K562 (cell line): ENCODE measurements at regions not wholly inside any gene's neighbourhood (a gene's known extent, or its start where the extent isn't known, plus 50 kb on each side); places are given as distances from the start of the nearest gene placed in this dataset.
A peak's percentile ranks its signal among the peaks of the same experiment; 100 is the strongest.

ENCODE experiments used
- ATAC-seq: fragments of 200-7000 bp; cut with Tn5 transposase; 3 replicates; pipeline ENCODE4 v1.9.1; 2020; ENCODE audit warnings: moderate library complexity
- BruUV-seq: library from RNA; stranded (reverse); fragments of 400-500 nt; replicated peaks from 2 replicates; lab custom pipeline; 2021; lab: Mats Ljungman, UMichigan
- CTCF ChIA-PET: fragments of 300-600 bp; formaldehyde crosslinking; extraction: SDS; loops from one replicate; lab custom pipeline; 2021; ENCODE audit warnings: low intra/inter-chr PET ratio; lab: Yijun Ruan, JAX
- POLR2A ChIA-PET: fragments of 300-600, 350-650 bp; sonication (Branson Sonifier 250); formaldehyde crosslinking; extraction: SDS; loops from one replicate; lab custom pipeline; 2021; ENCODE audit warnings: antibody characterized with exemption, inconsistent platforms; lab: Yijun Ruan, JAX
- DNase-seq, 4 experiments: peaks; one replicate each; pipeline versions ENCODE4 v3.0.0 to v3.0.0-alpha.2; 2011 to 2018; ENCODE audit warnings: low spot score in 3 of 4, mixed read lengths in 3 of 4; ENCODE audit errors: extremely low read depth in 1 of 4
- FAIRE-seq: peaks from 2 replicates; lab custom pipeline; 2011; peaks lifted over from hg19 to GRCh38; lab: Jason Lieb, UNC
- H2AFZ ChIP-seq: 2 replicates; pipeline ENCODE4 v1.6.0; 2011; ENCODE audit warnings: low read depth, low read length, control low read depth, inconsistent platforms
- H3K27ac ChIP-seq: fragments of 200-600 bp; 3 replicates; pipeline ENCODE4 v1.8.0; 2011; ENCODE audit warnings: low read depth, mild to moderate bottlenecking, control low read depth, inconsistent platforms, low read length, moderate library complexity, mixed read lengths; ENCODE audit errors: extremely low read depth
- H3K27me3 ChIP-seq, 2 experiments: fragments of 300-600 bp in 1 of 2; 2 replicates in 1 of 2; 3 replicates in 1 of 2; pipeline versions ENCODE4 v1.6.0 to v1.8.0; 2011; ENCODE audit warnings: inconsistent platforms in 2 of 2, low read length in 2 of 2, mild to moderate bottlenecking in 1 of 2, mixed read lengths in 1 of 2, moderate library complexity in 1 of 2; ENCODE audit not compliant: control insufficient read depth in 2 of 2, insufficient read depth in 2 of 2
- H3K36me3 ChIP-seq: fragments of 300-600 bp; 3 replicates; pipeline ENCODE4 v1.8.0; 2011; ENCODE audit warnings: mild to moderate bottlenecking, low read length, inconsistent platforms; ENCODE audit not compliant: control insufficient read depth, insufficient read depth
- H3K4me1 ChIP-seq, 2 experiments: fragments of 200-600 bp in 1 of 2; replicated peaks in 1 of 2; 2 replicates in 1 of 2; 3 replicates in 1 of 2; pipeline versions ENCODE4 v1.5.1 to v1.8.0; 2011; ENCODE audit warnings: inconsistent platforms in 2 of 2, low read length in 2 of 2, mild to moderate bottlenecking in 1 of 2, mixed read lengths in 1 of 2, moderate library complexity in 1 of 2; ENCODE audit not compliant: control insufficient read depth in 2 of 2, insufficient read depth in 2 of 2
- H3K4me2 ChIP-seq: 2 replicates; pipeline ENCODE4 v1.6.1; 2011; ENCODE audit warnings: low read length, control low read depth, inconsistent platforms, mixed read lengths; ENCODE audit not compliant: insufficient read depth
- H3K4me3 ChIP-seq: fragments of 200-600 bp; sonication (generic), shearing (Covaris generic); 2 replicates; pipeline ENCODE4 v1.5.1; 2016; ENCODE audit warnings: control low read depth, inconsistent platforms
- H3K79me2 ChIP-seq: fragments of 200-600 bp; 3 replicates; pipeline ENCODE4 v1.8.0; 2011; ENCODE audit warnings: low read length, inconsistent platforms; ENCODE audit not compliant: control insufficient read depth, insufficient read depth
- H3K9ac ChIP-seq, 2 experiments: 2 replicates each; pipeline versions ENCODE4 v1.6.0 to v1.6.1; 2011; ENCODE audit warnings: low read depth in 2 of 2, low read length in 2 of 2, control low read depth in 1 of 2, inconsistent platforms in 1 of 2, mild to moderate bottlenecking in 1 of 2, mixed read lengths in 1 of 2; ENCODE audit not compliant: insufficient read depth in 1 of 2
- H3K9me1 ChIP-seq: one replicate; pipeline ENCODE4 v1.6.0; 2011; ENCODE audit warnings: inconsistent platforms, mild to moderate bottlenecking, low read length, moderate library complexity; ENCODE audit not compliant: control insufficient read depth, insufficient read depth
- H3K9me3 ChIP-seq: replicated peaks from 2 replicates; pipeline ENCODE4 v1.5.1; 2011; ENCODE audit warnings: low read depth, low read length, inconsistent platforms; ENCODE audit not compliant: control insufficient read depth, insufficient read depth
- H4K20me1 ChIP-seq: replicated peaks from 2 replicates; pipeline ENCODE4 v1.6.1; 2011; ENCODE audit warnings: low read length, inconsistent platforms, mixed read lengths; ENCODE audit not compliant: control insufficient read depth, insufficient read depth
- CCAR2 ChIP-seq: fragments of 200-400 bp; formaldehyde crosslinking; IDR thresholded peaks from 2 replicates; pipeline ENCODE4 v1.6.1; 2017; ENCODE audit warnings: mild to moderate bottlenecking, low read depth, low read length
- ERF ChIP-seq: fragments of 450-650 bp; formaldehyde crosslinking; IDR thresholded peaks from 2 replicates; pipeline ENCODE4 v1.4.0; 2020; ENCODE audit warnings: mild to moderate bottlenecking, mixed read lengths
- GATA2 ChIP-seq: sonication (generic); formaldehyde crosslinking; IDR thresholded peaks from 2 replicates; pipeline ENCODE4 v1.4.0; 2020; ENCODE audit warnings: mild to moderate bottlenecking, missing genetic modification reagents
- HNRNPLL ChIP-seq: fragments of 200-400 bp; formaldehyde crosslinking; IDR thresholded peaks from 2 replicates; pipeline ENCODE4 v1.6.1; 2017; ENCODE audit warnings: low read length, low read depth, mild to moderate bottlenecking; ENCODE audit not compliant: poor library complexity, severe bottlenecking
- NONO ChIP-seq, 2 experiments: fragments of 200-400 bp in 1 of 2; fragments of 450-650 bp in 1 of 2; formaldehyde crosslinking in 1 of 2; IDR thresholded peaks; 2 replicates each; pipeline ENCODE4 v1.6.1; 2017; ENCODE audit warnings: low read depth in 2 of 2, mild to moderate bottlenecking in 2 of 2, moderate library complexity in 2 of 2, low read length in 1 of 2
- RBM34 ChIP-seq: fragments of 200-400 bp; formaldehyde crosslinking; IDR thresholded peaks from 2 replicates; pipeline ENCODE4 v1.6.1; 2018; ENCODE audit warnings: low read length, borderline replicate concordance; ENCODE audit not compliant: insufficient read depth
- TAL1 ChIP-seq: fragments of 450-650 bp; IDR thresholded peaks from 2 replicates; pipeline ENCODE4 v1.6.1; 2016; ENCODE audit warnings: mild to moderate bottlenecking
- ZNF384 ChIP-seq: IDR thresholded peaks from 2 replicates; pipeline ENCODE4 v1.6.1; 2012; ENCODE audit warnings: low read depth, low read length, improper control_type of control experiment
- ZNF583 ChIP-seq: fragments of 250-450 bp; sonication (Bioruptor Pico); IDR thresholded peaks from 2 replicates; pipeline ENCODE4 v1.4.0; 2020
- WGBS: fragments of 100-300 bp; shearing (Covaris generic); methylation state at CpG from one replicate; pipeline ENCODE4 v1.1.6; 2016; ENCODE audit warnings: low coverage, mixed read lengths; ENCODE audit not compliant: insufficient coverage; ENCODE audit errors: missing lambda C conversion rate; 5-methylcytosine and 5-hydroxymethylcytosine counted together
- in situ Hi-C: fragments of 300-500 bp; cut with MboI; formaldehyde crosslinking; loops from 4 replicates; pipeline ENCODE4 v1.15.0; 2018; ENCODE audit warnings: inconsistent platforms, mixed read lengths
- intact Hi-C: fragments of 100-400 bp; cut with micrococcal nuclease; formaldehyde crosslinking; loops from 2 replicates; pipeline ENCODE4 v1.14.2; 2022
- TF ChIP-seq, protein P1 (sequence below): fragments of 250-450 bp; sonication (Bioruptor Pico); IDR thresholded peaks from 2 replicates; pipeline ENCODE4 v1.8.0; 2022; ENCODE audit warnings: moderate library complexity, mild to moderate bottlenecking, inconsistent platforms
- TF ChIP-seq, protein P2 (sequence below), 3 experiments: IDR thresholded peaks in 2 of 3; conservative IDR thresholded peaks in 1 of 3; 2 replicates each; pipeline ENCODE4 v1.5.1; 2011 to 2012; ENCODE audit warnings: low read length in 3 of 3, mild to moderate bottlenecking in 3 of 3, control low read depth in 2 of 3, improper control_type of control experiment in 1 of 3, inconsistent platforms in 1 of 3, low read depth in 1 of 3, mixed read lengths in 1 of 3, moderate library complexity in 1 of 3; ENCODE audit not compliant: insufficient read depth in 2 of 3
- TF ChIP-seq, protein P3 (sequence below): sonication (generic); formaldehyde crosslinking; IDR thresholded peaks from 2 replicates; pipeline ENCODE4 v1.8.0; 2022; ENCODE audit warnings: missing genetic modification reagents, mild to moderate bottlenecking, borderline replicate concordance
- TF ChIP-seq, protein P4 (sequence below): IDR thresholded peaks from 2 replicates; pipeline ENCODE4 v1.6.1; 2011; ENCODE audit not compliant: insufficient read length; ENCODE audit errors: extremely low read depth
- TF ChIP-seq, protein P5 (sequence below): fragments of 250-450 bp; sonication (Bioruptor Pico); IDR thresholded peaks from 2 replicates; pipeline ENCODE4 v1.4.0; 2020; ENCODE audit warnings: mild to moderate bottlenecking, moderate library complexity

DNA sequence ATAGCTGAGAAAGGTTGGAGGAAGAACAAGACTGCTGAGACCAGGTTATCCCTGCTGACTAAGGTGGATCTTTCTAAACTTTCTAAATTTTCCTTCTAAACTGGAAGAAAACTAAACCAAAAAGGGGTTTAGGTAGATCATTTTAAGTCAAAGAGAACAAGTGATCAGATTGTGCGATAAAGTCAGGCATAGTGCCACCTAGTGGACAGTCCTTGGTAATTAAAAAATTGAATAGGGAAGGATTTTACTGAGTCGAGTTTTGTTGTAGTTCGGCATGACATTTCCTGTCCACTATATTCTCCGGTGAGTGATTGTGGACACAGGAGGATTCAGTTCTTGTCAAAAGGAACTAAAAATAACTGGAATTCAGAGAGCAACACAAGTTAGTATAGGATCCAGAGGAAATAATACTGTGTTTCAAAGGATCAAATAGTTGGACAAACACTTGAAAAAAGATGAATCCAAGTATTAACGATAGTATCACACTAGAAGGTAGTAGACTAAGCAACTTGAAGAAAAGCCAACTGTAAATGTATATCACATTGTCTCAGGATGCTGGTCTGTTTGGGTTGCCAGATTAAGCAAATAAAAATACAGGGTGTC is 1236.4 kb downstream of the FAM181B start (continued):
- TF ChIP-seq, protein P1, sequence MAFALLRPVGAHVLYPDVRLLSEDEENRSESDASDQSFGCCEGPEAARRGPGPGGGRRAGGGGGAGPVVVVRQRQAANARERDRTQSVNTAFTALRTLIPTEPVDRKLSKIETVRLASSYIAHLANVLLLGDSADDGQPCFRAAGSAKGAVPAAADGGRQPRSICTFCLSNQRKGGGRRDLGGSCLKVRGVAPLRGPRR (CRISPR knock-in tag): no peak
- TF ChIP-seq HNRNPLL (no peak), ERF (no peak), GATA2 (CRISPR knock-in tag) (0 out of 2 replicates have a peak, but pooled peaks have one; percentile 41)
- TF ChIP-seq, protein P2, sequence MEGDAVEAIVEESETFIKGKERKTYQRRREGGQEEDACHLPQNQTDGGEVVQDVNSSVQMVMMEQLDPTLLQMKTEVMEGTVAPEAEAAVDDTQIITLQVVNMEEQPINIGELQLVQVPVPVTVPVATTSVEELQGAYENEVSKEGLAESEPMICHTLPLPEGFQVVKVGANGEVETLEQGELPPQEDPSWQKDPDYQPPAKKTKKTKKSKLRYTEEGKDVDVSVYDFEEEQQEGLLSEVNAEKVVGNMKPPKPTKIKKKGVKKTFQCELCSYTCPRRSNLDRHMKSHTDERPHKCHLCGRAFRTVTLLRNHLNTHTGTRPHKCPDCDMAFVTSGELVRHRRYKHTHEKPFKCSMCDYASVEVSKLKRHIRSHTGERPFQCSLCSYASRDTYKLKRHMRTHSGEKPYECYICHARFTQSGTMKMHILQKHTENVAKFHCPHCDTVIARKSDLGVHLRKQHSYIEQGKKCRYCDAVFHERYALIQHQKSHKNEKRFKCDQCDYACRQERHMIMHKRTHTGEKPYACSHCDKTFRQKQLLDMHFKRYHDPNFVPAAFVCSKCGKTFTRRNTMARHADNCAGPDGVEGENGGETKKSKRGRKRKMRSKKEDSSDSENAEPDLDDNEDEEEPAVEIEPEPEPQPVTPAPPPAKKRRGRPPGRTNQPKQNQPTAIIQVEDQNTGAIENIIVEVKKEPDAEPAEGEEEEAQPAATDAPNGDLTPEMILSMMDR (IDR thresholded peaks at IDR 0.05 in 2 of 3, conservative IDR thresholded peaks at IDR 0.05 in 1 of 3; ENCODE audit: insufficient read depth in 2 of 3, low read depth in 1 of 3, low read length in 3 of 3): peak in 2 of 3 experiments; percentile 49 to 53; a peak in 3 of 6 replicates
- TF ChIP-seq, protein P3, sequence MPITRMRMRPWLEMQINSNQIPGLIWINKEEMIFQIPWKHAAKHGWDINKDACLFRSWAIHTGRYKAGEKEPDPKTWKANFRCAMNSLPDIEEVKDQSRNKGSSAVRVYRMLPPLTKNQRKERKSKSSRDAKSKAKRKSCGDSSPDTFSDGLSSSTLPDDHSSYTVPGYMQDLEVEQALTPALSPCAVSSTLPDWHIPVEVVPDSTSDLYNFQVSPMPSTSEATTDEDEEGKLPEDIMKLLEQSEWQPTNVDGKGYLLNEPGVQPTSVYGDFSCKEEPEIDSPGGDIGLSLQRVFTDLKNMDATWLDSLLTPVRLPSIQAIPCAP: no peak

DNA sequence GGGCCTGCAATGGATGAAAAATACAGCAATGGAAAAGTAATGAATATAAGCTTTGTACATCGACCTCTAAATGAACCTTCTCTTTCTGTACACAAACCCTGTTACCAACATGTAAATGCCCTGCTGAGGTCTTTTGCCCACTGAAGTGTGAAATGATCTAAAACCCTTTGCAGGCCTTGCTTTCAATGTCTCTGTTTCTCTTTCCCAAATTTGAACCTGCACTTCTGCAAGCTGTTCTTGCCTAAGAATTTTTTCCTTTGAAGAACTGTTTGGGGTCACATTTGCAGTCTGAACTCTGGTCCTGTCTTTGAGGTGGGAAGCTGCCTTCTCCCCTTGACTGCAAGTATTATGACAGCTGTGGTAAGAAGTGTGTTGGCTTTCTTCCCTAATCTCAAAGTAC is 1237.1 kb downstream of the FAM181B start:
- Histone ChIP-seq H3K9ac (no peak overlapping the region), H3K4me1 (no peaks in the 10 kb centered on the region), H2AFZ (no peak overlapping the region), H3K36me3 (no peaks in the 10 kb centered on the region), H3K79me2 (no peaks in the 10 kb centered on the region), H3K4me3 (no peak overlapping the region), H3K9me1 (no peaks in the 10 kb centered on the region), H4K20me1 (no peaks in the 10 kb centered on the region), H3K27me3 (no peaks in the 10 kb centered on the region), H3K27ac (no peak overlapping the region), H3K9me3 (0 out of 2 replicates have a peak, but pooled peaks cover 2% of the 10 kb centered on the region), H3K4me2 (no peak overlapping the region)
- FAIRE-seq (no peak), DNase-seq (no peak), ATAC-seq (no peak)
- BruUV-seq: no TSS peak
- ChIA-PET POLR2A (no interaction called here), CTCF (no interaction called here)
- in situ Hi-C loops: no loop called here
- 13% methylated on average over 1 of the region's 1 CpG for WGBS
- intact Hi-C loops: no loop called here
- TF ChIP-seq, protein P4, sequence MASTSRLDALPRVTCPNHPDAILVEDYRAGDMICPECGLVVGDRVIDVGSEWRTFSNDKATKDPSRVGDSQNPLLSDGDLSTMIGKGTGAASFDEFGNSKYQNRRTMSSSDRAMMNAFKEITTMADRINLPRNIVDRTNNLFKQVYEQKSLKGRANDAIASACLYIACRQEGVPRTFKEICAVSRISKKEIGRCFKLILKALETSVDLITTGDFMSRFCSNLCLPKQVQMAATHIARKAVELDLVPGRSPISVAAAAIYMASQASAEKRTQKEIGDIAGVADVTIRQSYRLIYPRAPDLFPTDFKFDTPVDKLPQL: no peak
- no peak for TF ChIP-seq TAL1
- no peak for TF ChIP-seq CCAR2
- TF ChIP-seq ZNF384: no peak
- TF ChIP-seq, protein P5, sequence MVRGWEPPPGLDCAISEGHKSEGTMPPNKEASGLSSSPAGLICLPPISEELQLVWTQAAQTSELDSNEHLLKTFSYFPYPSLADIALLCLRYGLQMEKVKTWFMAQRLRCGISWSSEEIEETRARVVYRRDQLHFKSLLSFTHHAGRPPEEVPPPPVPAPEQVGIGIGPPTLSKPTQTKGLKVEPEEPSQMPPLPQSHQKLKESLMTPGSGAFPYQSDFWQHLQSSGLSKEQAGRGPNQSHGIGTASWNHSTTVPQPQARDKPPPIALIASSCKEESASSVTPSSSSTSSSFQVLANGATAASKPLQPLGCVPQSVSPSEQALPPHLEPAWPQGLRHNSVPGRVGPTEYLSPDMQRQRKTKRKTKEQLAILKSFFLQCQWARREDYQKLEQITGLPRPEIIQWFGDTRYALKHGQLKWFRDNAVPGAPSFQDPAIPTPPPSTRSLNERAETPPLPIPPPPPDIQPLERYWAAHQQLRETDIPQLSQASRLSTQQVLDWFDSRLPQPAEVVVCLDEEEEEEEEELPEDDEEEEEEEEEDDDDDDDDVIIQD: no peak
- TF ChIP-seq RBM34: no peak
- TF ChIP-seq ZNF583 (CRISPR knock-in tag): no peak
- TF ChIP-seq NONO (IDR thresholded peaks at IDR 0.05; ENCODE audit: low read depth in 2 of 2, low read length in 1 of 2): no peak
